HUES6 (cell line): ENCODE measurements at regions not wholly inside any gene's neighbourhood (a gene's known extent, or its start where the extent isn't known, plus 50 kb on each side); places are given as distances from the start of the nearest gene placed in this dataset.

ENCODE experiments used
- H3K27ac ChIP-seq: 2 replicates; pipeline ENCODE4 v1.7.0; 2013; ENCODE audit warnings: low read depth, mild to moderate bottlenecking, low read length, inconsistent platforms
- H3K27me3 ChIP-seq: 2 replicates; pipeline ENCODE4 v1.6.1; 2013; ENCODE audit warnings: low read length; ENCODE audit not compliant: control insufficient read depth, insufficient read depth
- H3K36me3 ChIP-seq: 2 replicates; pipeline ENCODE4 v1.6.1; 2013; ENCODE audit warnings: low read length; ENCODE audit not compliant: control insufficient read depth, insufficient read depth
- H3K4me1 ChIP-seq: 2 replicates; pipeline ENCODE4 v1.6.1; 2013; ENCODE audit warnings: low read length; ENCODE audit not compliant: control insufficient read depth, insufficient read depth
- H3K4me3 ChIP-seq: 2 replicates; pipeline ENCODE4 v1.5.1; 2013; ENCODE audit warnings: low read depth, low read length
- H3K9ac ChIP-seq: one replicate; pipeline ENCODE4 v1.6.1; 2013; ENCODE audit warnings: mild to moderate bottlenecking, low read length
- H3K9me3 ChIP-seq: 2 replicates; pipeline ENCODE4 v1.6.1; 2013; ENCODE audit warnings: low read depth, low read length; ENCODE audit not compliant: control insufficient read depth, insufficient read depth

DNA sequence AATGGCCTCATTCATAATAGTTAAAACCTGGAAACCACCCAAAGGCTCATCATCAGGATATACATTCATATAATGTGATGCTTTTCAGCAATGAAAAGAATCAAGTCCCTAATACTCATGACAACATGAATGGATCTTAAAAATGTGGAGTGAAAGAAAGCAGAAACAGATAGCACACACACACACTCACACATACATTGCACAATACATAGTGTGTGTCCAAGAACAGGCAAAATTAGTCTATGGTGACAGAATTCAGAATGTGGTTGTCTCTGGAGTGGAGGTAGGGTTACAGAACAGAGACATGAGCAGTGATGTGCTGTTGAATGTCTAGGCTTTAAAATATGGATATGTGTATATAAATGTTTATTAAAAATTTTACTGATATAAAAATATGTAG is 419.9 kb upstream of the PCDH15 start:
- no peaks in the 10 kb centered on the region for H3K27me3 ChIP-seq
- no peak overlapping the region for H3K27ac ChIP-seq
- no peaks in the 10 kb centered on the region for H3K9me3 ChIP-seq
- H3K4me3 ChIP-seq, result no peak overlapping the region
- H3K36me3 ChIP-seq, result no peaks in the 10 kb centered on the region
- no peak overlapping the region for H3K9ac ChIP-seq
- H3K4me1 ChIP-seq, result no peaks in the 10 kb centered on the region

DNA sequence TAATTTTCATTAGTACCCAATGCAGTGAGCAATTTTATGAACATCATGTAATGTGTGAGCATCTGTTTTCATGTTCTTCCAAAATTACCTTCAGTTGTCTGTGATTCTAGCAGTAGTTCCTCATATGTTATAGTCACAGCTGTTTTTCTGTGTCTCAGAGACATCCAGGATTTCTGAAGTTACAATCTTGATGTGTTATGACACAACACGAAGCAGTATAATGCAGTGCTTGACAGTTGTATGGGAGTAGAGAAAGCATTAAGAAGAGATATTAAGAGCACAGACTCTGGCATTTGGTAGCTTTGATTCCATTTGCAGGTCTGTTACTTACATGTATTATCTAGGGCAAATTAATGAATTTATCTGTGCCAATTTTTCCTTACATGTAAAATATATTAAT is 414.7 kb upstream of the PCDH15 start:
- no peaks in the 10 kb centered on the region for H3K4me1 ChIP-seq
- no peaks in the 10 kb centered on the region for H3K36me3 ChIP-seq
- no peaks in the 10 kb centered on the region for H3K9me3 ChIP-seq
- H3K27me3 ChIP-seq, result no peaks in the 10 kb centered on the region
- no peak overlapping the region for H3K9ac ChIP-seq
- no peak overlapping the region for H3K27ac ChIP-seq
- no peak overlapping the region for H3K4me3 ChIP-seq

GRCh38 chr10:55214608-55215007 is 413.6 kb upstream of the PCDH15 start:
- Histone ChIP-seq H3K27ac (no peak overlapping the region), H3K36me3 (no peaks in the 10 kb centered on the region), H3K27me3 (no peaks in the 10 kb centered on the region), H3K4me3 (no peak overlapping the region), H3K4me1 (no peaks in the 10 kb centered on the region), H3K9ac (no peak overlapping the region), H3K9me3 (no peaks in the 10 kb centered on the region)

GRCh38 chr10:55212051-55212450 is 411.0 kb upstream of the PCDH15 start:
- Histone ChIP-seq H3K4me1 (no peaks in the 10 kb centered on the region), H3K27me3 (no peaks in the 10 kb centered on the region), H3K9me3 (no peaks in the 10 kb centered on the region), H3K9ac (no peak overlapping the region), H3K36me3 (no peaks in the 10 kb centered on the region), H3K4me3 (no peak overlapping the region), H3K27ac (no peak overlapping the region)

GRCh38 chr10:55203874-55204273 is 402.8 kb upstream of the PCDH15 start:
- Histone ChIP-seq H3K9me3 (peaks cover 4% of the 10 kb centered on the region; the same call in 1 of the 2 replicates), H3K36me3 (no peaks in the 10 kb centered on the region), H3K4me1 (no peaks in the 10 kb centered on the region), H3K27me3 (no peaks in the 10 kb centered on the region), H3K27ac (no peak overlapping the region), H3K4me3 (no peak overlapping the region), H3K9ac (no peak overlapping the region)

- Histone ChIP-seq H3K27ac (no peak overlapping the region), H3K4me3 (no peak overlapping the region), H3K9ac (no peak overlapping the region), H3K36me3 (no peaks in the 10 kb centered on the region), H3K27me3 (no peaks in the 10 kb centered on the region), H3K4me1 (no peaks in the 10 kb centered on the region), H3K9me3 (peaks cover 4% of the 10 kb centered on the region; the same call in 1 of the 2 replicates)
Observed at GRCh38 chr10:55203319-55203718, 402.3 kb upstream of the PCDH15 start.

GRCh38 chr10:55200020-55200419 is 399.0 kb upstream of the PCDH15 start:
- H3K27me3 ChIP-seq, result no peaks in the 10 kb centered on the region
- peaks cover 4% of the 10 kb centered on the region; the same call in 1 of the 2 replicates for H3K9me3 ChIP-seq
- H3K4me1 ChIP-seq, result no peaks in the 10 kb centered on the region
- H3K36me3 ChIP-seq, result no peaks in the 10 kb centered on the region
- H3K9ac ChIP-seq, result no peak overlapping the region
- no peak overlapping the region for H3K4me3 ChIP-seq
- H3K27ac ChIP-seq, result no peak overlapping the region

DNA sequence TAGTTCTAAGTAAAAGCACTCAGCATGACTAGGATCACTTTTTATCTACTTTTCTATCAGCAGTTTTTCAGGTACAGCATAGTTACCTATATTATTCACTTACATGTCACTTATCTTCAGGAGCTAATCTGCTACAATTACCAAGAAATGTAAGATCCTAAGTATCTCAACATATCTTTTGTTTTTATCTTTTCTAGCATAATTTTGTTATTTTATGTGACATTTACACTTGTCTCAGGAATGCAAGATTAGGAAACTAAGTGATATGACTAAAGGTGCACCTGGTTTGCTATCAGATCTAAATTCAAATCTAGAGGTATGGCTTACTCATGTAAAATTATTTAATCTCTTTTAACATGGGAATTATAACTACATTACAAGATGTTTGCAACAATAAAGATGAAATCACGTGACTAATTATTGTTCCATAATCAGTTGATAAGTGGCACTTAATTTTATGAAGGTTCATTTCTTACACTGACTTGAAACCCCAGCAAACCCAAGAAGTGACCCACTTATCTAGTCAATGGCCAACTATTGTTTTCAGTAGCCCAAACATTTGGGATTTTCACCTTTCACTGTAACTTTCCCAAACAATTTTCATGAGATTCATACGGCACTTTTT is 390.3 kb upstream of the PCDH15 start:
- Histone ChIP-seq H3K27me3 (no peaks in the 10 kb centered on the region), H3K4me1 (no peaks in the 10 kb centered on the region), H3K9ac (no peak overlapping the region), H3K36me3 (no peaks in the 10 kb centered on the region), H3K9me3 (no peaks in the 10 kb centered on the region), H3K4me3 (no peak overlapping the region), H3K27ac (no peak overlapping the region)

GRCh38 chr10:55183993-55184392 is 383.0 kb upstream of the PCDH15 start:
- Histone ChIP-seq H3K27me3 (no peaks in the 10 kb centered on the region), H3K4me1 (no peaks in the 10 kb centered on the region), H3K4me3 (no peak overlapping the region), H3K9me3 (0 out of 2 replicates have a peak, but pooled peaks cover 4% of the 10 kb centered on the region), H3K27ac (no peak overlapping the region), H3K36me3 (no peaks in the 10 kb centered on the region), H3K9ac (no peak overlapping the region)

GRCh38 chr10:55180357-55180756 is 379.3 kb upstream of the PCDH15 start:
- Histone ChIP-seq H3K27ac (no peak overlapping the region), H3K9me3 (0 out of 2 replicates have a peak, but pooled peaks cover 4% of the 10 kb centered on the region), H3K36me3 (no peaks in the 10 kb centered on the region), H3K4me3 (no peak overlapping the region), H3K4me1 (no peaks in the 10 kb centered on the region), H3K27me3 (no peaks in the 10 kb centered on the region), H3K9ac (no peak overlapping the region)

DNA sequence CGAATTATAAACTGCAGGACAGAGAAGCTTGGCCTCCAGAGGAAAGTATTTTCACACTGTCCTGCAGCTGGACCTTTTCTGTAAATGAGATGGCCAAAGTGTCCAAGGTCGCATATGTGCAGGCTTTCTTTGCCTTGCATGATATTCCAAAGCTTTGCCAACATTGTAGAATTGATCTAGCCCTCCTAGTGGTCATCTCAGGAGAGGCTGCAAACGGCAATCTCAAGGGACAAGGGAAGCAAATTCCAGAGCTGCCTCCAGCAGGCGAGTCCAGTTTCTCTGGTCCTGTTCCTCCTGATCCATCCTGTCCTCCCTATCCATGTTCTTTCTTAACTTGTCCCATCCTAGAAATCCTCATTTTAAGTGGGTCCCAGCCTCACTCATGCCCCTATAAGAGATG is 373.4 kb upstream of the PCDH15 start:
- no peak overlapping the region for H3K9ac ChIP-seq
- no peak overlapping the region for H3K4me3 ChIP-seq
- H3K27ac ChIP-seq, result no peak overlapping the region
- H3K27me3 ChIP-seq, result no peaks in the 10 kb centered on the region
- H3K36me3 ChIP-seq, result no peaks in the 10 kb centered on the region
- 0 out of 2 replicates have a peak, but pooled peaks cover 3% of the 10 kb centered on the region for H3K9me3 ChIP-seq
- peaks cover 8% of the 10 kb centered on the region; the same call in 1 of the 2 replicates for H3K4me1 ChIP-seq
